HL-60 (cell line): ENCODE measurements at regions not wholly inside any gene's neighbourhood (a gene's known extent, or its start where the extent isn't known, plus 50 kb on each side); places are given as distances from the start of the nearest gene placed in this dataset.

Experiments
- POLR2AphosphoS5 ChIP-seq: IDR thresholded peaks from 2 replicates; pipeline ENCODE4 v1.6.1; 2012; ENCODE audit warnings: low read depth
- TF ChIP-seq, protein P1 (sequence below): IDR thresholded peaks from one replicate; pipeline ENCODE4 v1.5.1; 2011; ENCODE audit warnings: low read length, control low read depth, inconsistent platforms; ENCODE audit not compliant: insufficient read depth

DNA sequence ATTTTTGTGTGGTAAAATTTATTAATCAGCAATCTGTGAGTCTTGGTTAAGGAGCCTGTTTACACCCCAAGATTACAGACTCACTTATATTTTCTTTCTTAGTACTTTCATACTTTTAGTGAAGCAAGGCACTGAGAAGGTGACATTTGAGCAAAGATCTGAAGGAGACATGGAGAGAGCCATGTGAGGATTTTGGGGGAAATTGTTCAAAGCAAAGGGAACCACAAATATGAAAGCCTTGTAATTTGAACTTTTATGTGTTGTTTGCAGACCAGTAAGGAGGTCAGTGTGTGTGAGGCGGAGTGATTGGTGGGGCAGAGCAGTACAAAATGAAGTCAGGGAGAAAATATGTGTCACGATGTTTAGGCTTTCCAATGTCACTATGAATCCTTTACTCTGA, 140.7 kb upstream of the KLF12 start:
- TF ChIP-seq, protein P1, sequence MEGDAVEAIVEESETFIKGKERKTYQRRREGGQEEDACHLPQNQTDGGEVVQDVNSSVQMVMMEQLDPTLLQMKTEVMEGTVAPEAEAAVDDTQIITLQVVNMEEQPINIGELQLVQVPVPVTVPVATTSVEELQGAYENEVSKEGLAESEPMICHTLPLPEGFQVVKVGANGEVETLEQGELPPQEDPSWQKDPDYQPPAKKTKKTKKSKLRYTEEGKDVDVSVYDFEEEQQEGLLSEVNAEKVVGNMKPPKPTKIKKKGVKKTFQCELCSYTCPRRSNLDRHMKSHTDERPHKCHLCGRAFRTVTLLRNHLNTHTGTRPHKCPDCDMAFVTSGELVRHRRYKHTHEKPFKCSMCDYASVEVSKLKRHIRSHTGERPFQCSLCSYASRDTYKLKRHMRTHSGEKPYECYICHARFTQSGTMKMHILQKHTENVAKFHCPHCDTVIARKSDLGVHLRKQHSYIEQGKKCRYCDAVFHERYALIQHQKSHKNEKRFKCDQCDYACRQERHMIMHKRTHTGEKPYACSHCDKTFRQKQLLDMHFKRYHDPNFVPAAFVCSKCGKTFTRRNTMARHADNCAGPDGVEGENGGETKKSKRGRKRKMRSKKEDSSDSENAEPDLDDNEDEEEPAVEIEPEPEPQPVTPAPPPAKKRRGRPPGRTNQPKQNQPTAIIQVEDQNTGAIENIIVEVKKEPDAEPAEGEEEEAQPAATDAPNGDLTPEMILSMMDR: no peak
- no peak for TF ChIP-seq POLR2AphosphoS5
